ENCODE measurements at regions not wholly inside any gene's neighbourhood (a gene's known extent, or its start where the extent isn't known, plus 50 kb on each side); places are given as distances from the start of the nearest gene placed in this dataset.

- no peaks in the 10 kb centered on the region for H3K36me3 Mint-ChIP-seq (ENCODE audit: insufficient read depth, unreplicated experiment)
- H3K4me1 ChIP-seq = peaks cover 10% of the 10 kb centered on the region
- H3K9me3 Mint-ChIP-seq (ENCODE audit: unreplicated experiment) = peaks cover 41% of the 10 kb centered on the region
- no peak overlapping the region for H3K4me3 Mint-ChIP-seq (ENCODE audit: unreplicated experiment)
- CTCF ChIA-PET = no interaction called here
- no peak overlapping the region for H3K4me3 ChIP-seq (ENCODE audit: low read depth, low read length)
- no TSS peak for BruUV-seq (replicated peaks)
- H3K4me1 Mint-ChIP-seq (ENCODE audit: low read depth, unreplicated experiment) = peaks cover 3% of the 10 kb centered on the region
- intact Hi-C loops (cut with micrococcal nuclease; ENCODE audit: unreplicated experiment) = no loop called here
- H3K27ac Mint-ChIP-seq (ENCODE audit: unreplicated experiment) = no peak overlapping the region
- no peaks in the 10 kb centered on the region for H3K27me3 ChIP-seq (replicated peaks; ENCODE audit: control insufficient read depth, insufficient read depth, low read length)
- H3K9me3 ChIP-seq = peaks cover 32% of the 10 kb centered on the region
- H3K27me3 Mint-ChIP-seq (ENCODE audit: insufficient read depth, unreplicated experiment) = peaks cover 3% of the 10 kb centered on the region
- POLR2A ChIA-PET = no interaction called here
- no peak for TF ChIP-seq CTCF (IDR thresholded peaks at IDR 0.05; ENCODE audit: insufficient read depth in 1 of 2, low read depth in 1 of 2, low read length in 1 of 2, severe bottlenecking in 1 of 2, unreplicated experiment in 1 of 2)
- H3K36me3 ChIP-seq (ENCODE audit: control insufficient read depth, insufficient read depth, low read length) = no peaks in the 10 kb centered on the region
- DNase-seq = no peak
Measured at GRCh38 chr19:34023381-34023780, 148.9 kb upstream of the LSM14A start.

- ChIA-PET CTCF (no interaction called here), POLR2A (no interaction called here)
- intact Hi-C loops (cut with micrococcal nuclease; ENCODE audit: unreplicated experiment) = no loop called here
- no TSS peak for BruUV-seq (replicated peaks)
- no peaks in the 10 kb centered on the region for H3K9me3 ChIP-seq
- H3K27me3 Mint-ChIP-seq (ENCODE audit: insufficient read depth, unreplicated experiment) = no peaks in the 10 kb centered on the region
- H3K4me1 ChIP-seq = peaks cover 24% of the 10 kb centered on the region
- no peak overlapping the region for H3K4me3 ChIP-seq (ENCODE audit: low read depth, low read length)
- DNase-seq = no peak
- H3K27ac Mint-ChIP-seq (ENCODE audit: unreplicated experiment) = no peak overlapping the region
- H3K36me3 Mint-ChIP-seq (ENCODE audit: insufficient read depth, unreplicated experiment) = peaks cover 6% of the 10 kb centered on the region
- H3K27me3 ChIP-seq (replicated peaks; ENCODE audit: control insufficient read depth, insufficient read depth, low read length) = no peaks in the 10 kb centered on the region
- TF ChIP-seq CTCF (IDR thresholded peaks at IDR 0.05; ENCODE audit: insufficient read depth in 1 of 2, low read depth in 1 of 2, low read length in 1 of 2, severe bottlenecking in 1 of 2, unreplicated experiment in 1 of 2) = no peak
- peaks cover 35% of the 10 kb centered on the region for H3K4me1 Mint-ChIP-seq (ENCODE audit: low read depth, unreplicated experiment)
- H3K4me3 Mint-ChIP-seq (ENCODE audit: unreplicated experiment) = no peak overlapping the region
- no peaks in the 10 kb centered on the region for H3K36me3 ChIP-seq (ENCODE audit: control insufficient read depth, insufficient read depth, low read length)
- H3K9me3 Mint-ChIP-seq (ENCODE audit: unreplicated experiment) = peaks cover 16% of the 10 kb centered on the region
Measured at GRCh38 chr19:34033880-34034279, 138.4 kb upstream of the LSM14A start.

- ChIA-PET POLR2A (no interaction called here), CTCF (no interaction called here)
- BruUV-seq (replicated peaks) = no TSS peak
- Mint-ChIP-seq H3K36me3 (ENCODE audit: insufficient read depth, unreplicated experiment) (peaks cover 6% of the 10 kb centered on the region), H3K4me1 (ENCODE audit: low read depth, unreplicated experiment) (peaks cover 35% of the 10 kb centered on the region), H3K27ac (ENCODE audit: unreplicated experiment) (no peak overlapping the region), H3K4me3 (ENCODE audit: unreplicated experiment) (no peak overlapping the region), H3K9me3 (ENCODE audit: unreplicated experiment) (peaks cover 16% of the 10 kb centered on the region), H3K27me3 (ENCODE audit: insufficient read depth, unreplicated experiment) (no peaks in the 10 kb centered on the region)
- no peaks in the 10 kb centered on the region for H3K36me3 ChIP-seq (ENCODE audit: control insufficient read depth, insufficient read depth, low read length)
- no peaks in the 10 kb centered on the region for H3K27me3 ChIP-seq (replicated peaks; ENCODE audit: control insufficient read depth, insufficient read depth, low read length)
- no peak for TF ChIP-seq CTCF (IDR thresholded peaks at IDR 0.05; ENCODE audit: insufficient read depth in 1 of 2, low read depth in 1 of 2, low read length in 1 of 2, severe bottlenecking in 1 of 2, unreplicated experiment in 1 of 2)
- intact Hi-C loops (cut with micrococcal nuclease; ENCODE audit: unreplicated experiment) = no loop called here
- no peak overlapping the region for H3K4me3 ChIP-seq (ENCODE audit: low read depth, low read length)
- no peaks in the 10 kb centered on the region for H3K9me3 ChIP-seq
- peak in 1 of 2 experiments; percentile 24 for DNase-seq
- peaks cover 24% of the 10 kb centered on the region for H3K4me1 ChIP-seq
Measured at GRCh38 chr19:34034318-34034846, 137.9 kb upstream of the LSM14A start.

Measured in Caco-2 (cell line).